ENCODE measurements at regions not wholly inside any gene's neighbourhood (a gene's known extent, or its start where the extent isn't known, plus 50 kb on each side); places are given as distances from the start of the nearest gene placed in this dataset.

GRCh38 chr1:9449110-9449627, 90.1 kb upstream of the SLC25A33 start:
- no peak overlapping the region for H3K4me3 ChIP-seq (ENCODE audit: low read depth, low read length)
- H3K36me3 ChIP-seq (ENCODE audit: control insufficient read depth, insufficient read depth, low read length): no peaks in the 10 kb centered on the region
- FAIRE-seq (no peak), DNase-seq (ENCODE audit: low read depth) (no peak)
- TF ChIP-seq CTCF (IDR thresholded peaks at IDR 0.05; ENCODE audit: insufficient read depth, low read length, severe bottlenecking): no peak
- no peaks in the 10 kb centered on the region for H3K27me3 ChIP-seq (ENCODE audit: control insufficient read depth, insufficient read depth, low read length)

GRCh38 chr1:9449976-9450696, 89.1 kb upstream of the SLC25A33 start:
- FAIRE-seq (no peak), DNase-seq (ENCODE audit: low read depth) (peak; percentile 57)
- no peak for TF ChIP-seq CTCF (IDR thresholded peaks at IDR 0.05; ENCODE audit: insufficient read depth, low read length, severe bottlenecking)
- Histone ChIP-seq H3K4me3 (ENCODE audit: low read depth, low read length) (no peak overlapping the region), H3K27me3 (ENCODE audit: control insufficient read depth, insufficient read depth, low read length) (no peaks in the 10 kb centered on the region), H3K36me3 (ENCODE audit: control insufficient read depth, insufficient read depth, low read length) (no peaks in the 10 kb centered on the region)

- Histone ChIP-seq H3K36me3 (ENCODE audit: control insufficient read depth, insufficient read depth, low read length) (no peaks in the 10 kb centered on the region), H3K4me3 (ENCODE audit: low read depth, low read length) (no peak overlapping the region), H3K27me3 (ENCODE audit: control insufficient read depth, insufficient read depth, low read length) (no peaks in the 10 kb centered on the region)
- no peak for TF ChIP-seq CTCF (IDR thresholded peaks at IDR 0.05; ENCODE audit: insufficient read depth, low read length, severe bottlenecking)
- no peak for FAIRE-seq
- no peak for DNase-seq (ENCODE audit: low read depth)
These were observed 88.2 kb upstream of the SLC25A33 start for GRCh38 chr1:9451081-9451480.

GRCh38 chr1:9452516-9453140, 86.6 kb upstream of the SLC25A33 start:
- DNase-seq (ENCODE audit: low read depth): no peak
- TF ChIP-seq CTCF (IDR thresholded peaks at IDR 0.05; ENCODE audit: insufficient read depth, low read length, severe bottlenecking): no peak
- no peaks in the 10 kb centered on the region for H3K36me3 ChIP-seq (ENCODE audit: control insufficient read depth, insufficient read depth, low read length)
- H3K27me3 ChIP-seq (ENCODE audit: control insufficient read depth, insufficient read depth, low read length): no peaks in the 10 kb centered on the region
- H3K4me3 ChIP-seq (ENCODE audit: low read depth, low read length): no peak overlapping the region
- no peak for FAIRE-seq

GRCh38 chr1:9453375-9453774, 85.9 kb upstream of the SLC25A33 start:
- FAIRE-seq (peak; percentile 72), DNase-seq (ENCODE audit: low read depth) (no peak)
- H3K36me3 ChIP-seq (ENCODE audit: control insufficient read depth, insufficient read depth, low read length): no peaks in the 10 kb centered on the region
- no peak overlapping the region for H3K4me3 ChIP-seq (ENCODE audit: low read depth, low read length)
- H3K27me3 ChIP-seq (ENCODE audit: control insufficient read depth, insufficient read depth, low read length): no peaks in the 10 kb centered on the region
- no peak for TF ChIP-seq CTCF (IDR thresholded peaks at IDR 0.05; ENCODE audit: insufficient read depth, low read length, severe bottlenecking)
